ENCODE measurements at regions not wholly inside any gene's neighbourhood (a gene's known extent, or its start where the extent isn't known, plus 50 kb on each side); places are given as distances from the start of the nearest gene placed in this dataset.

DNA sequence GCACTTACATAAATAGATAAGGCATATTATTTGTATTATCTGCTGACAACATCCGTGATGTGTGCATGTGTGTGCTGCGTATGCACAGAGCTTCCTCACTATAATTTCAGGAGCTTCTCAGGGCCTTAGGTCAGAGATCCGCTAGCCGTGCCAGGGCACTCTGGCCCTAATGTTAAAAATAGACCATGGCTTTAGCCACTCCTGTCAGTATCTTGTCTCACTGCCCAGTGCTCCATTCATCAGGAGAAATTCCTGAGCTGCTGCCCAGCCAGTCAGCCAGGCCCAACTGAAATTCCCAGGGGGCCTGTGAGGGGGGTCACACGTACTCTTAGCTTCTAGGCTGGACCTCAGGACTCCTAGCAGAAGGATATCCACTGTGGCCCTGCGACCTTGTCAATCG is 70.0 kb upstream of the ABHD2 start:
- TF ChIP-seq, protein P1, sequence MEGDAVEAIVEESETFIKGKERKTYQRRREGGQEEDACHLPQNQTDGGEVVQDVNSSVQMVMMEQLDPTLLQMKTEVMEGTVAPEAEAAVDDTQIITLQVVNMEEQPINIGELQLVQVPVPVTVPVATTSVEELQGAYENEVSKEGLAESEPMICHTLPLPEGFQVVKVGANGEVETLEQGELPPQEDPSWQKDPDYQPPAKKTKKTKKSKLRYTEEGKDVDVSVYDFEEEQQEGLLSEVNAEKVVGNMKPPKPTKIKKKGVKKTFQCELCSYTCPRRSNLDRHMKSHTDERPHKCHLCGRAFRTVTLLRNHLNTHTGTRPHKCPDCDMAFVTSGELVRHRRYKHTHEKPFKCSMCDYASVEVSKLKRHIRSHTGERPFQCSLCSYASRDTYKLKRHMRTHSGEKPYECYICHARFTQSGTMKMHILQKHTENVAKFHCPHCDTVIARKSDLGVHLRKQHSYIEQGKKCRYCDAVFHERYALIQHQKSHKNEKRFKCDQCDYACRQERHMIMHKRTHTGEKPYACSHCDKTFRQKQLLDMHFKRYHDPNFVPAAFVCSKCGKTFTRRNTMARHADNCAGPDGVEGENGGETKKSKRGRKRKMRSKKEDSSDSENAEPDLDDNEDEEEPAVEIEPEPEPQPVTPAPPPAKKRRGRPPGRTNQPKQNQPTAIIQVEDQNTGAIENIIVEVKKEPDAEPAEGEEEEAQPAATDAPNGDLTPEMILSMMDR (IDR thresholded peaks at IDR 0.05): no peak
- TF ChIP-seq POLR2A (IDR thresholded peaks at IDR 0.05; ENCODE audit: low read depth) (no peak), POLR2AphosphoS5 (IDR thresholded peaks at IDR 0.05) (peak in 1 of 2 donors; percentile 24), EP300 (IDR thresholded peaks at IDR 0.05) (no peak)

All from esophagus muscularis mucosa (tissue), 4 donors.